ENCODE measurements at regions not wholly inside any gene's neighbourhood (a gene's known extent, or its start where the extent isn't known, plus 50 kb on each side); places are given as distances from the start of the nearest gene placed in this dataset.

- no peak for DNase-seq (ENCODE audit: low read depth)
Observed at GRCh38 chr5:124664287-124664686, 82.2 kb downstream of the ZNF608 start.

DNA sequence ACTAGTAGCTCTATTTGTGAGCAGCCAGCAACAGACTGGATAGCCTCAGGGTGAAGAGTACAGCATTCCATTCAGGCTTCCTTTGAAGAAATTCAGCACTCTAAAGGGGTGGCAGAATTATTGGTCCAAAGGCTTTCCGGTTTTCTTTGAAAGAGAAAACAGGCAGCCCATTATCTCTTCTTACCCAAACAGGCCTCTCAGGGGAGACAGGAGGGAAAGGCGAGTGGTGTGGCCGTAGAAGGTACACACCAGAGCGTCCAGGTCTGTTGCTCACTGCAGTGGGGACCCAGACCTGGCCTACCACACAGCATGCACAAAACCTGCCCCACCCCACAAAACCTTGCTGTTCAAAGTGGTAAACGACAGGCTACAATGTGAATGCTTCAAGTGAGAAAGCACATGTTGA, 83.3 kb downstream of the ZNF608 start:
- DNase-seq (ENCODE audit: low read depth), result no peak

- DNase-seq (ENCODE audit: low read depth), result no peak
Observed at GRCh38 chr5:124662181-124662781, 84.2 kb downstream of the ZNF608 start.

GRCh38 chr5:124661317-124662141, 84.9 kb downstream of the ZNF608 start:
- DNase-seq (ENCODE audit: low read depth), result no peak

GRCh38 chr5:124660229-124661093, 86.0 kb downstream of the ZNF608 start:
- no peak for DNase-seq (ENCODE audit: low read depth)

- no peak for DNase-seq (ENCODE audit: low read depth)
Observed at GRCh38 chr5:124659798-124660197, 86.6 kb downstream of the ZNF608 start.

DNA sequence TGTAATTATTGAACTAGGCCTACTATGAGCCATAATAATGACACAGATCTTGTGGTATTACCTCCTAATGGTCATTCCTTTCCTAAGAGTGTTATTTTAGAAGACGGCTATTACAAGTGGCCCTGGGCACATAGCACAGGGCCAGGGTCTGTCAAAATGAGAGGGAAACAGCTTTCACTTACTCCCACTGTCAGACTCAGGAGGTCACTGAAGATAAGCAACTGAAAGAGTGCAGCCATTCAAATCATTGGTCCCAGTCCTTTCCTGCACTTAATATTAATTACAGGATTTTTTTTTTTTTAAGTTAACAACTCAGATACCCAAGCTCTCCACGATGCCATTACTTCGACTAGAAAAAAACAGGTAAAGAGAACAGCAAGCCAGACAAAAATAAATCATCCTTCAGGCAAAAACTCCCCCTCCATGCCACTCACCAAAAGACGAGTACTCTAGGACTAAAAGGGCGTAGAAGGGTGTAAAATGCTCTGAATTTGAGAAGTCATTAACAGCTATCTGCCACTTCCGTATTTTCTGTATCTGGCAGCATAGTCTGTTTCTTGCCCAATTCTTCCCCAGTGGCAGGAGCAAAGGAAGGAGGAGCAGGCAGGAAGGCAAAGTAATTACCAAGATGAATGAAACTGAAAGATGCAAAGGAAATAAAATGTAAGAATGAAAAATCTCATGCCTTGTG, 87.4 kb downstream of the ZNF608 start:
- no peak for DNase-seq (ENCODE audit: low read depth)

DNA sequence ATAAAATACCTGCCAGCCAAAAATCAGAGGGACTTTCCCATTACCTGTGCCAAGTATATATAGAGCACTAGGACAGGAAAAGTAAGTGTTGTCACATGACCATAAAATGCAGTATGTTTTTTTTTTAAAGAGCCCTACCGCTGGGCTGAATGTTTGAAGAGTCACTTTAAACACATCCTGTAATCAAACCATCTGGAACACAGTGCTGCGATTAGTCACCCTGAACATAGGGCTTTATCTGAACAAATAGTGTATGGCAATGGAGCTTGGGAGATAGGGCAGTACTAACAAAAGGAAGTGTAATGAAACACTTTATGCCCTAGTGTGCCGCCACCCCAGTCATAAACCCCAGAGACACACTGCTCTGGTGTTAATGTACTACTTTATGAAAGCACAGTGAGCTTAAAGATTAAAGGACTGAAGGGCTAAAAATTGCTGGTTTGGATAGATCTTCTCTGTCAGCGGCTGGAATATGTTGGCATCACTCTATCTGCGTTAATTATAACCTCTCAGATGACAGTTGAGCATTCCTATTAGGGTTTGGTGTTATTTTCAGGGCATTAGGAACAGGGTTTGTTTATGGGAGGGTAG, 90.4 kb downstream of the ZNF608 start:
- no peak for DNase-seq (ENCODE audit: low read depth)

GRCh38 chr5:124655251-124655917, 91.1 kb downstream of the ZNF608 start:
- DNase-seq (ENCODE audit: low read depth), result no peak

- no peak for DNase-seq (ENCODE audit: low read depth)
Observed at GRCh38 chr5:124654418-124654817, 92.0 kb downstream of the ZNF608 start.

- DNase-seq (ENCODE audit: low read depth), result no peak
Observed at GRCh38 chr5:124653666-124654065, 92.8 kb downstream of the ZNF608 start.

- no peak for DNase-seq (ENCODE audit: low read depth)
Observed at GRCh38 chr5:124652892-124653441, 93.5 kb downstream of the ZNF608 start.

DNA sequence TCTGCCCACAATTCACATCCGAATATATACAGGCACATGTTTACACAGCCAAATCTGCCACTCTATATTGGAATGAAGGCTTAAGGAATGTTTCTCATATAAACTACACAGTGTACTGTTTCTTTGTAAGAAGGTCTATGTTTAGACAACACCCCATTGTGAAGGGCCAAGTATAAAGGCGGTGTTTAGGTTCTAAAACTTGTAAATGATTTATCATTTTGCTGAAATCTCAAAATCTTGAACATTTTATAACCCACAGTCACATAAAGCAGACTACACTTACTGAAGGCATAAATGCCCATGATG, 94.0 kb downstream of the ZNF608 start:
- no peak for DNase-seq (ENCODE audit: low read depth)

DNA sequence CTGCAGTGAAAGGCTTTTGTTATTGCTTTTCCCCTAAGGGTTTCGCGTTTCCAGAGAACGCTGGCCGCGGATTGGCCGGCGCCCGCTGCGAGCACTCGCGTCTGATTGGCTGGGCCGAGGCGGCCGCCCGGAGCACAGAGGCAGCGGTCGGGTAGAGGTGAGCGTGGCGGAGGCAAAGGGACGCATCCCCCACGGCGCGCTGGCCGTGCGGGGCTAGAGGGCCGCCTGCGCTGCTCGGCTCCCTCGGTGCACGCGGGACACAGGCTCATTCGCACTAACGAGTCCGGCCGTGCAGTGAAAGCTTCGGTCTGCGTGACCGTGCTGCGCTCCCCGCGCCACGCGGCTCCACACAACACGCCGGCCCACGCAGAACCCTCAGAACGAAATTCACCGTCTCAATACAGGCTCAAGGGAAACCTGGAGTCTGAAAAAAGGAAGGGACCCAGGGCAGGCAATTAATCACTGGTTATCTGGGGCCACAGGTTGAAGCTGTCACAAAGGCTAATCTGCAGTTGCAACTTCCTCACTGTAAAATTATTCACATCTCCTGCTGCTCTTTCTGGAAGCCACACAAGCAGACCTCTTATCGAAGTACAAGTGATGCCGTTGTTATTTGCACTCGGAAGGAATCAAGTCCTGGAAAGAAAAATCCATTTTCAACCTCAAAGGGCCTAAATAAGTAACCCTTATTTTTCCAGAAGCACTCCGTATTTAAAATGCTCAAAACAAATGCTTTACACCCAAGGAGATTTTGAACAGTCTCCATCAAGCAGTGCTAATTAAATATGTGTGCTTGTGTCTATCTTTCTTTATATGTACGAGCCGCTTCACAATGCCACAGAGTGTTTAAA, 94.6 kb downstream of the ZNF608 start:
- DNase-seq (ENCODE audit: low read depth), result no peak

GRCh38 chr5:124650951-124651662, 95.3 kb downstream of the ZNF608 start:
- DNase-seq (ENCODE audit: low read depth), result no peak

- DNase-seq (ENCODE audit: low read depth), result no peak
Observed at GRCh38 chr5:124650147-124650561, 96.3 kb downstream of the ZNF608 start.

GRCh38 chr5:124649491-124650146, 96.8 kb downstream of the ZNF608 start:
- peak; percentile 21 for DNase-seq (ENCODE audit: low read depth)

GRCh38 chr5:124648902-124649467, 97.5 kb downstream of the ZNF608 start:
- no peak for DNase-seq (ENCODE audit: low read depth)

- DNase-seq (ENCODE audit: low read depth), result no peak
Observed at GRCh38 chr5:124647352-124647751, 99.1 kb downstream of the ZNF608 start.

All from activated T-helper 9 cell treated with anti-CD3 and anti-CD28 coated beads, Interleukin-2, amount 50 U/mL, for 16 hours (primary cell).